Tibial artery (tissue), 4 donors: ENCODE measurements at regions not wholly inside any gene's neighbourhood (a gene's known extent, or its start where the extent isn't known, plus 50 kb on each side); places are given as distances from the start of the nearest gene placed in this dataset.

Experiments used
- DNase-seq, 2 donors: peaks; one replicate each; pipeline ENCODE4 v3.0.0-alpha.2; 2019
- H3K27ac ChIP-seq, 2 donors: fragments of 200-600 bp; sonication (generic) in 1 of 2; 1 replicate in 1 of 2; 2 replicates in 1 of 2; pipeline ENCODE4 v1.5.1; 2018 to 2019; ENCODE audit warnings: mild to moderate bottlenecking in 1 of 2
- H3K27me3 ChIP-seq, 2 donors: fragments of 200-600 bp; sonication (generic) in 1 of 2; one replicate each; pipeline versions ENCODE4 v1.5.1 to v1.6.0; 2016 to 2019
- H3K36me3 ChIP-seq, 3 donors: fragments of 200-600 bp; sonication (generic) in 2 of 3; one replicate each; pipeline ENCODE4 v1.5.1; 2016 to 2019; ENCODE audit warnings: mild to moderate bottlenecking in 2 of 3
- H3K4me1 ChIP-seq, 4 donors: fragments of 200-600 bp; sonication (generic) in 2 of 4; 1 replicate in 3 of 4; 2 replicates in 1 of 4; pipeline ENCODE4 v1.5.1; 2016 to 2019
- H3K4me3 ChIP-seq, 2 donors: fragments of 200-600 bp; sonication (generic) in 1 of 2; 1 replicate in 1 of 2; 2 replicates in 1 of 2; pipeline ENCODE4 v1.5.1; 2018 to 2019; ENCODE audit warnings: mild to moderate bottlenecking in 2 of 2
- H3K9me3 ChIP-seq, 3 donors: fragments of 200-600 bp; sonication (generic) in 1 of 3; one replicate each; pipeline ENCODE4 v1.5.1; 2016 to 2019
- intact Hi-C: fragments of 100-400 bp; cut with DNase I; formaldehyde crosslinking; loops from one replicate; pipeline ENCODE4 v1.15.0; 2023; ENCODE audit warnings: low total_unique reads
- TF ChIP-seq, protein P1 (sequence below), 2 experiments: fragments of 200-600 bp in 1 of 2; fragments of 450-650 bp in 1 of 2; IDR thresholded peaks; one replicate each; pipeline ENCODE4 v1.5.1; 2017 to 2019; ENCODE audit warnings: antibody characterized with exemption in 2 of 2, mild to moderate bottlenecking in 1 of 2, moderate library complexity in 1 of 2

GRCh38 chr13:84455143-84455905, 573.0 kb upstream of the SLITRK1 start:
- intact Hi-C loops, result no loop called here
- Histone ChIP-seq H3K9me3 (no peaks in the 10 kb centered on the region), H3K4me3 (no peak overlapping the region), H3K27me3 (no peaks in the 10 kb centered on the region), H3K4me1 (no peaks in the 10 kb centered on the region), H3K36me3 (no peaks in the 10 kb centered on the region), H3K27ac (no peak overlapping the region)
- TF ChIP-seq, protein P1, sequence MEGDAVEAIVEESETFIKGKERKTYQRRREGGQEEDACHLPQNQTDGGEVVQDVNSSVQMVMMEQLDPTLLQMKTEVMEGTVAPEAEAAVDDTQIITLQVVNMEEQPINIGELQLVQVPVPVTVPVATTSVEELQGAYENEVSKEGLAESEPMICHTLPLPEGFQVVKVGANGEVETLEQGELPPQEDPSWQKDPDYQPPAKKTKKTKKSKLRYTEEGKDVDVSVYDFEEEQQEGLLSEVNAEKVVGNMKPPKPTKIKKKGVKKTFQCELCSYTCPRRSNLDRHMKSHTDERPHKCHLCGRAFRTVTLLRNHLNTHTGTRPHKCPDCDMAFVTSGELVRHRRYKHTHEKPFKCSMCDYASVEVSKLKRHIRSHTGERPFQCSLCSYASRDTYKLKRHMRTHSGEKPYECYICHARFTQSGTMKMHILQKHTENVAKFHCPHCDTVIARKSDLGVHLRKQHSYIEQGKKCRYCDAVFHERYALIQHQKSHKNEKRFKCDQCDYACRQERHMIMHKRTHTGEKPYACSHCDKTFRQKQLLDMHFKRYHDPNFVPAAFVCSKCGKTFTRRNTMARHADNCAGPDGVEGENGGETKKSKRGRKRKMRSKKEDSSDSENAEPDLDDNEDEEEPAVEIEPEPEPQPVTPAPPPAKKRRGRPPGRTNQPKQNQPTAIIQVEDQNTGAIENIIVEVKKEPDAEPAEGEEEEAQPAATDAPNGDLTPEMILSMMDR (IDR thresholded peaks at IDR 0.05), result no peak
- no peak for DNase-seq

DNA sequence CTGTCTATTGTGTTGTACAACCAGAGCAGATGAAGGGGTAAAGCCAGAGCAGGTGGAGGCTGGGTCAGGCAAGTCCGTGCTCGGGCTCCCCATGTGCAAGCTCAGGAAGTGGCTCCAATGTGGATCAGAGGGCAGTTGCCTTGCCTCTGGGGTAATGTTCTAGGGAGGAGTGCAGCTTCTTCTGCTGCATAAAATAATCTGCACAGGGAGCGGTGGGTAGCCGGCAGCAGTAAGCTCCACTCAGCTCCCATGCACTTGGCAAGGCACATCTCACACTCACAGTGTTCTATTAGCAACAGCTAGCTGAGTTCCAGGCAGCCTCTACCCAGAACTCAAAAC, 565.3 kb upstream of the SLITRK1 start:
- Histone ChIP-seq H3K9me3 (no peaks in the 10 kb centered on the region), H3K36me3 (no peaks in the 10 kb centered on the region), H3K27ac (no peak overlapping the region), H3K27me3 (no peaks in the 10 kb centered on the region), H3K4me1 (no peaks in the 10 kb centered on the region), H3K4me3 (no peak overlapping the region)
- intact Hi-C loops, result no loop called here
- no peak for DNase-seq
- TF ChIP-seq, protein P1 (IDR thresholded peaks at IDR 0.05), result no peak

- no peaks in the 10 kb centered on the region for H3K36me3 ChIP-seq
- no peak overlapping the region for H3K4me3 ChIP-seq
- H3K4me1 ChIP-seq, result no peaks in the 10 kb centered on the region
- no peaks in the 10 kb centered on the region for H3K9me3 ChIP-seq
- TF ChIP-seq, protein P1 (IDR thresholded peaks at IDR 0.05), result no peak
- no peak for DNase-seq
- H3K27me3 ChIP-seq, result no peaks in the 10 kb centered on the region
- no peak overlapping the region for H3K27ac ChIP-seq
- intact Hi-C loops, result no loop called here
Measured at GRCh38 chr13:84446972-84447639, 564.8 kb upstream of the SLITRK1 start.

DNA sequence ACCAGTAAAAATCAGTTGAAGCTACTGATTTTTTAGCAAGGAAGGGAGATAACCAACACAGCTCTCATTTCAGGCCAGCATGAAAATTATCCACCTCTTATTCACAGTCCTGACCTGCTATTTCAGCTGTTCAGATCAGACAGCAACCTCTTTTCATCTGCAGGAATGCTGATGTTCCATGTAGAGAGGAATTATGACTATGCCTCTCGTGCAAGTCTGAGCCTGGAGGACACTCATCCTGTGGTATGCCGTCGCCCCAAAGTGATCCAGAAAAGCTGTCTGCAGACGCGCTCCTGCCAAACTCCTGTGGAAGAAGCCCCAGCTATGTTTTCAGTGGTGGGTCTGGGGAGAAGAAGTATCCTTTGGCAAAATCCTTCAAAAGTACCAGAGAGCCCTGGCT, 563.5 kb upstream of the SLITRK1 start:
- H3K4me1 ChIP-seq, result no peaks in the 10 kb centered on the region
- no peaks in the 10 kb centered on the region for H3K9me3 ChIP-seq
- intact Hi-C loops, result no loop called here
- no peaks in the 10 kb centered on the region for H3K36me3 ChIP-seq
- H3K27ac ChIP-seq, result no peak overlapping the region
- no peaks in the 10 kb centered on the region for H3K27me3 ChIP-seq
- TF ChIP-seq, protein P1 (IDR thresholded peaks at IDR 0.05), result no peak
- no peak for DNase-seq
- no peak overlapping the region for H3K4me3 ChIP-seq

GRCh38 chr13:84443463-84443862, 561.2 kb upstream of the SLITRK1 start:
- TF ChIP-seq, protein P1 (IDR thresholded peaks at IDR 0.05), result no peak
- no peaks in the 10 kb centered on the region for H3K9me3 ChIP-seq
- DNase-seq, result no peak
- no peaks in the 10 kb centered on the region for H3K36me3 ChIP-seq
- no peaks in the 10 kb centered on the region for H3K27me3 ChIP-seq
- H3K4me1 ChIP-seq, result no peaks in the 10 kb centered on the region
- intact Hi-C loops, result no loop called here
- no peak overlapping the region for H3K4me3 ChIP-seq
- H3K27ac ChIP-seq, result no peak overlapping the region
